Upper lobe of left lung (tissue), 6 donors: ENCODE measurements at regions not wholly inside any gene's neighbourhood (a gene's known extent, or its start where the extent isn't known, plus 50 kb on each side); places are given as distances from the start of the nearest gene placed in this dataset.

Source experiments
- ATAC-seq, 2 donors: fragments of 200-7000 bp; cut with Tn5 transposase; one replicate each; pipeline ENCODE4 v1.9.1; 2022; ENCODE audit warnings: mild to moderate bottlenecking in 2 of 2, moderate library complexity in 2 of 2; ENCODE audit not compliant: low FRiP score in 2 of 2
- DNase-seq, 2 donors: peaks; one replicate each; pipeline ENCODE4 v3.0.0-alpha.2; 2019 to 2020
- H3K27ac ChIP-seq, 4 donors: fragments of 200-600 bp; sonication (generic); one replicate each; pipeline ENCODE4 v1.5.1; 2016 to 2019
- H3K27me3 ChIP-seq, 4 donors: fragments of 200-600 bp; sonication (generic); one replicate each; pipeline ENCODE4 v1.5.1; 2017 to 2019
- H3K36me3 ChIP-seq, 4 donors: fragments of 200-600 bp; sonication (generic); one replicate each; pipeline ENCODE4 v1.5.1; 2016 to 2019
- H3K4me1 ChIP-seq, 4 donors: fragments of 200-600 bp; sonication (generic); one replicate each; pipeline ENCODE4 v1.5.1; 2018 to 2019
- H3K4me3 ChIP-seq, 4 donors: fragments of 200-600 bp; sonication (generic); one replicate each; pipeline ENCODE4 v1.5.1; 2017 to 2019; ENCODE audit warnings: mild to moderate bottlenecking in 2 of 4, moderate library complexity in 1 of 4
- H3K9me3 ChIP-seq, 4 donors: fragments of 200-600 bp; sonication (generic); one replicate each; pipeline ENCODE4 v1.5.1; 2018 to 2019
- CTCF ChIP-seq, 6 experiments: fragments of 450-650 bp in 4 of 6; fragments of 200-600 bp in 2 of 6; sonication (generic) in 2 of 6; IDR thresholded peaks; one replicate each; pipeline ENCODE4 v1.5.1; 2016 to 2019; ENCODE audit warnings: antibody characterized with exemption in 6 of 6
- EP300 ChIP-seq, 4 donors: sonication (generic); formaldehyde crosslinking; IDR thresholded peaks; one replicate each; pipeline ENCODE4 v1.5.1; 2017; ENCODE audit warnings: antibody characterized with exemption in 4 of 4, control low read depth in 2 of 4
- POLR2A ChIP-seq, 4 donors: fragments of 450-650 bp; IDR thresholded peaks; one replicate each; pipeline ENCODE4 v1.5.1; 2016 to 2017; ENCODE audit warnings: antibody characterized with exemption in 4 of 4, mild to moderate bottlenecking in 2 of 4
- POLR2AphosphoS5 ChIP-seq, 2 donors: sonication (generic); formaldehyde crosslinking; IDR thresholded peaks; one replicate each; pipeline ENCODE4 v1.5.1; 2017; ENCODE audit warnings: antibody characterized with exemption in 2 of 2
- WGBS, 2 donors: methylation state at CpG; one replicate each; pipeline ENCODE4 v1.1.5; 2017 to 2018; 5-methylcytosine and 5-hydroxymethylcytosine counted together
- donor health status: DM: no; HTN: no; CAD: no; lungs with moderate emphysema.
- donor health status: DM: no; HTN: yes; CAD: no; lungs with severe emphysema.

GRCh38 chr3:104447681-104448080 is 919.0 kb upstream of the ALCAM start:
- Histone ChIP-seq H3K27me3 (no peaks in the 10 kb centered on the region), H3K9me3 (no peaks in the 10 kb centered on the region), H3K27ac (no peak overlapping the region), H3K4me1 (no peaks in the 10 kb centered on the region), H3K36me3 (no peaks in the 10 kb centered on the region), H3K4me3 (no peak overlapping the region)
- TF ChIP-seq POLR2A (IDR thresholded peaks at IDR 0.05): no peak
- no peak for TF ChIP-seq POLR2AphosphoS5 (IDR thresholded peaks at IDR 0.05)
- no peak for TF ChIP-seq CTCF (IDR thresholded peaks at IDR 0.05)
- no peak for TF ChIP-seq EP300 (IDR thresholded peaks at IDR 0.05)
- ATAC-seq (no peak), DNase-seq (no peak)
- 43 to 45% methylated on average over 5 of the region's 5 CpGs for WGBS, 2 donors

- Histone ChIP-seq H3K4me3 (no peak overlapping the region), H3K36me3 (no peaks in the 10 kb centered on the region), H3K9me3 (no peaks in the 10 kb centered on the region), H3K4me1 (no peaks in the 10 kb centered on the region), H3K27ac (no peak overlapping the region), H3K27me3 (no peaks in the 10 kb centered on the region)
- DNase-seq (no peak), ATAC-seq (no peak)
- 85 to 87% methylated on average over 4 of the region's 4 CpGs for WGBS, 2 donors
- TF ChIP-seq POLR2A (IDR thresholded peaks at IDR 0.05): no peak
- TF ChIP-seq EP300 (IDR thresholded peaks at IDR 0.05): no peak
- TF ChIP-seq POLR2AphosphoS5 (IDR thresholded peaks at IDR 0.05): no peak
- no peak for TF ChIP-seq CTCF (IDR thresholded peaks at IDR 0.05)
Measured at GRCh38 chr3:104452697-104453096, 914.0 kb upstream of the ALCAM start.

GRCh38 chr3:104458657-104459056 is 908.1 kb upstream of the ALCAM start:
- no peak for TF ChIP-seq POLR2AphosphoS5 (IDR thresholded peaks at IDR 0.05)
- no peak for TF ChIP-seq EP300 (IDR thresholded peaks at IDR 0.05)
- no peak for TF ChIP-seq CTCF (IDR thresholded peaks at IDR 0.05)
- no peak for TF ChIP-seq POLR2A (IDR thresholded peaks at IDR 0.05)
- Histone ChIP-seq H3K27me3 (no peaks in the 10 kb centered on the region), H3K9me3 (no peaks in the 10 kb centered on the region), H3K4me1 (no peaks in the 10 kb centered on the region), H3K27ac (no peak overlapping the region), H3K36me3 (no peaks in the 10 kb centered on the region), H3K4me3 (no peak overlapping the region)
- ATAC-seq: no peak
- no peak for DNase-seq

- Histone ChIP-seq H3K36me3 (no peaks in the 10 kb centered on the region), H3K4me3 (no peak overlapping the region), H3K27me3 (no peaks in the 10 kb centered on the region), H3K27ac (no peak overlapping the region), H3K9me3 (no peaks in the 10 kb centered on the region), H3K4me1 (no peaks in the 10 kb centered on the region)
- WGBS, 2 donors: 50 to 58% methylated on average over 1 of the region's 1 CpG
- TF ChIP-seq POLR2AphosphoS5 (IDR thresholded peaks at IDR 0.05): no peak
- TF ChIP-seq POLR2A (IDR thresholded peaks at IDR 0.05): no peak
- TF ChIP-seq CTCF (IDR thresholded peaks at IDR 0.05): no peak
- TF ChIP-seq EP300 (IDR thresholded peaks at IDR 0.05): no peak
- DNase-seq (no peak), ATAC-seq (peak in 1 of 2 donors; percentile 70)
Measured at GRCh38 chr3:104460477-104461406, 906.0 kb upstream of the ALCAM start.

GRCh38 chr3:104461431-104461830 is 905.3 kb upstream of the ALCAM start:
- Histone ChIP-seq H3K9me3 (no peaks in the 10 kb centered on the region), H3K27ac (no peak overlapping the region), H3K4me3 (no peak overlapping the region), H3K27me3 (no peaks in the 10 kb centered on the region), H3K36me3 (no peaks in the 10 kb centered on the region), H3K4me1 (no peaks in the 10 kb centered on the region)
- TF ChIP-seq POLR2AphosphoS5 (IDR thresholded peaks at IDR 0.05) (no peak), POLR2A (IDR thresholded peaks at IDR 0.05) (no peak), CTCF (IDR thresholded peaks at IDR 0.05) (no peak), EP300 (IDR thresholded peaks at IDR 0.05) (no peak)
- 38 to 41% methylated on average over 1 of the region's 1 CpG for WGBS, 2 donors
- ATAC-seq: no peak
- DNase-seq: no peak
